Ovary (tissue), 7 donors: ENCODE measurements at regions not wholly inside any gene's neighbourhood (a gene's known extent, or its start where the extent isn't known, plus 50 kb on each side); places are given as distances from the start of the nearest gene placed in this dataset.

Experiments used
- DNase-seq, 5 donors: peaks; one replicate each; pipeline ENCODE4 v3.0.0-alpha.2; 2019 to 2020
- H3K27ac ChIP-seq, 2 donors: fragments of 200-600 bp; one replicate each; pipeline versions ENCODE4 v1.5.1 to v1.8.0; 2019 to 2022
- H3K27me3 ChIP-seq: fragments of 200-600 bp; one replicate; pipeline ENCODE4 v1.8.0; 2022
- H3K36me3 ChIP-seq: fragments of 200-600 bp; sonication (generic); one replicate; pipeline ENCODE4 v1.5.1; 2019
- H3K4me1 ChIP-seq: one replicate; pipeline ENCODE4 v1.8.1; 2013; ENCODE audit warnings: mild to moderate bottlenecking, moderate library complexity; ENCODE audit not compliant: insufficient read depth
- H3K4me3 ChIP-seq: fragments of 200-600 bp; sonication (generic); one replicate; pipeline ENCODE4 v1.5.1; 2017
- H3K9me3 ChIP-seq, 2 donors: fragments of 200-600 bp in 1 of 2; sonication (generic) in 1 of 2; one replicate each; pipeline versions ENCODE4 v1.5.1 to v1.8.1; 2013 to 2019; ENCODE audit warnings: mild to moderate bottlenecking in 1 of 2, moderate library complexity in 1 of 2
- CTCF ChIP-seq, 3 donors: fragments of 450-650 bp in 2 of 3; fragments of 200-600 bp in 1 of 3; IDR thresholded peaks; one replicate each; pipeline versions ENCODE4 v1.5.1 to v1.8.0; 2016 to 2022; ENCODE audit warnings: antibody characterized with exemption in 3 of 3, mild to moderate bottlenecking in 1 of 3
- EP300 ChIP-seq: sonication (generic); formaldehyde crosslinking; IDR thresholded peaks from one replicate; pipeline ENCODE4 v1.6.1; 2017; ENCODE audit warnings: antibody characterized with exemption
- POLR2A ChIP-seq: fragments of 450-650 bp; IDR thresholded peaks from one replicate; pipeline ENCODE4 v1.6.1; 2017; ENCODE audit warnings: antibody characterized with exemption, mild to moderate bottlenecking, moderate library complexity
- WGBS, 3 donors: extraction: QIAGEN DNeasy Blood & Tissue Kit in 1 of 3; methylation state at CpG; one replicate each; pipeline versions ENCODE4 v1.1.5 to v1.1.7; 2013 to 2017; 5-methylcytosine and 5-hydroxymethylcytosine counted together
- intact Hi-C, 4 donors: fragments of 100-400 bp; cut with DNase I; formaldehyde crosslinking; loops; one replicate each; pipeline versions ENCODE4 v1.11.0 to v1.15.1; 2022 to 2023
- donor health status: DM: no; HTN: no; CAD: no; lungs with moderate emphysema.
- donor health status: DM: no; HTN: no; CAD: no.
- donor health status: Bipolar disorder and iron deficiency.
- donor health status: DM: no; HTN: no; CAD: no.
- donor health status: DM: yes; HTN: yes; CAD: no.

DNA sequence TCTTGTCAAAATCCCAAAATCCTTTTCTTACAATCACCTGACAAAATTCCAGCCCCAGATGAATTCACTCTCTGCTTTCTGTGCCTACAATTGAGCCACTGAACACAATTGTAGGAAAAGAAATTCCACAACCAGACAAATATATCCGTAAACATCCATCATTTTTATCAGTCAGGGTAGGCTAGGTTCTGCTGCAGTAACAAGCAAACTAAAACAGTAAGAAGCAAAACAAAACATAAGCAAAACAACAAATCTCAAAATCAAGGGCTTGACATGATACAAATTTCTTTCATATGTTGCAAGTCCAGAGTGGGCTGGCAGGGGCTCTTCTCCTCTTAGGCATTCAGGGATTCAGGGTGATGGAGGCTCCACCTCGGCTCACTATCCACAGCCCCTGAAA, 114.2 kb upstream of the MAN2A1 start:
- WGBS, 3 donors: 85 to 95% (median 85%) methylated on average over 2 of the region's 2 CpGs
- intact Hi-C loops: no loop called here
- Histone ChIP-seq H3K36me3 (no peaks in the 10 kb centered on the region), H3K4me3 (no peak overlapping the region), H3K4me1 (no peaks in the 10 kb centered on the region), H3K27ac (no peak overlapping the region), H3K27me3 (no peaks in the 10 kb centered on the region), H3K9me3 (no peaks in the 10 kb centered on the region)
- DNase-seq: no peak
- no peak for TF ChIP-seq EP300
- TF ChIP-seq POLR2A: no peak
- TF ChIP-seq CTCF (IDR thresholded peaks at IDR 0.05): no peak

GRCh38 chr5:109574985-109575384, 114.7 kb upstream of the MAN2A1 start:
- no peaks in the 10 kb centered on the region for H3K9me3 ChIP-seq
- no peak overlapping the region for H3K27ac ChIP-seq
- TF ChIP-seq POLR2A: no peak
- no peak for TF ChIP-seq EP300
- TF ChIP-seq CTCF (IDR thresholded peaks at IDR 0.05): no peak
- no peak for DNase-seq
- no peak overlapping the region for H3K4me3 ChIP-seq
- intact Hi-C loops: no loop called here
- H3K4me1 ChIP-seq: no peaks in the 10 kb centered on the region
- no peaks in the 10 kb centered on the region for H3K36me3 ChIP-seq
- no peaks in the 10 kb centered on the region for H3K27me3 ChIP-seq

- Histone ChIP-seq H3K36me3 (no peaks in the 10 kb centered on the region), H3K9me3 (no peaks in the 10 kb centered on the region), H3K4me1 (no peaks in the 10 kb centered on the region), H3K27me3 (no peaks in the 10 kb centered on the region), H3K4me3 (no peak overlapping the region), H3K27ac (no peak overlapping the region)
- intact Hi-C loops: no loop called here
- DNase-seq: no peak
- 75 to 86% (median 85%) methylated on average over 3 of the region's 3 CpGs for WGBS, 3 donors
- no peak for TF ChIP-seq EP300
- TF ChIP-seq CTCF (IDR thresholded peaks at IDR 0.05): no peak
- TF ChIP-seq POLR2A: no peak
These were observed 116.0 kb upstream of the MAN2A1 start for GRCh38 chr5:109573766-109574165.

DNA sequence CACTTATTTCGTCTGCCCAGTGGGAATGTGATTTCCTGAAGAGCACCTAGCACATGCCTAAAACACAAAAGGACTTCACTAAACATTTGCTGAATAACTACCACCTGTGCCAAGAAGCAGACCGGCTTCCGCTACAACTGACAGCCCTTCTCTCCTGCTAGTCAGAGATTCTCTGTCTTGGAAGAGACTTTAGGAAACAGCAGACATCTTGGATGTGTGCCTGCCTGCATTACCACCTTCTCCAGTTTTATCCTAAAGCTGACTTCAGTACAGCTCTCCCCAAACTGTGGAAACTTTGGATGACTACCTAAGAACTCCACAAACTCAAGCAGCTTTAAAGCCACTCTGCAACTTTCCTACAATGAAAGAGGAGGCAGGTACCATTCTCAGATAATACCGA, 116.5 kb upstream of the MAN2A1 start:
- Histone ChIP-seq H3K4me3 (no peak overlapping the region), H3K27ac (no peak overlapping the region), H3K27me3 (no peaks in the 10 kb centered on the region), H3K9me3 (no peaks in the 10 kb centered on the region), H3K4me1 (no peaks in the 10 kb centered on the region), H3K36me3 (no peaks in the 10 kb centered on the region)
- 90 to 92% (median 91%) methylated on average over 4 of the region's 4 CpGs for WGBS, 3 donors
- no peak for DNase-seq
- intact Hi-C loops: no loop called here
- TF ChIP-seq EP300 (no peak), POLR2A (no peak), CTCF (IDR thresholded peaks at IDR 0.05) (no peak)

DNA sequence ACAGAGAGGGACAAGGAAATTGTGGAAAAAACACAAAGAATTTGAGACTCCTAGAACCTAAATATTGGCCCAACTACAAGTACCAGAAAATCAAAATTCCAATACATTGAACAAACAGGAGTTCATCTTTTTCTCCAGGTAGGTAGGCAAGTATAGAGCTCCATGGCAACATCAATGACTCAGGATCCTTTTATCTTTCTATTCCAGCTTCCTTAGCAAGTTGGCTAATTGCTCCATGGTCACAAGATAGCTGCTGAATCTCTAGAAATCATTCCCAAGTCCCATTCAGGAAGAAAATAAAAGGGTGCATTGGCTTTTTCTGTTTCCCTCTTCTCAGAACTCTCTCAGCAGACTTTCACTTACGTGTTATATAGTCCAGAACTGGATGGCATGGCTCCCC, 117.9 kb upstream of the MAN2A1 start:
- WGBS, 3 donors: 62 to 84% (median 81%) methylated on average over 1 of the region's 1 CpG

More for the DNA sequence above, 117.9 kb upstream of the MAN2A1 start:
- TF ChIP-seq EP300 (no peak), POLR2A (no peak), CTCF (IDR thresholded peaks at IDR 0.05) (no peak)
- DNase-seq: no peak
- intact Hi-C loops: no loop called here
- no peaks in the 10 kb centered on the region for H3K36me3 ChIP-seq
- H3K4me1 ChIP-seq: no peaks in the 10 kb centered on the region
- H3K27me3 ChIP-seq: no peaks in the 10 kb centered on the region
- no peak overlapping the region for H3K27ac ChIP-seq
- no peak overlapping the region for H3K4me3 ChIP-seq
- H3K9me3 ChIP-seq: no peaks in the 10 kb centered on the region
